PC-9 (cell line): ENCODE measurements at regions not wholly inside any gene's neighbourhood (a gene's known extent, or its start where the extent isn't known, plus 50 kb on each side); places are given as distances from the start of the nearest gene placed in this dataset.
A peak's percentile ranks its signal among the peaks of the same experiment; 100 is the strongest.

Experiments used
- BruUV-seq: library from RNA; stranded (reverse); fragments of 400-500 nt; replicated peaks from 2 replicates; lab custom pipeline; 2021; lab: Mats Ljungman, UMichigan
- CTCF ChIA-PET: fragments of 300-600 bp; sonication (Branson Sonifier 250); formaldehyde crosslinking; loops from one replicate; lab custom pipeline; 2022; ENCODE audit warnings: antibody characterized with exemption; lab: Charles Lee
- POLR2A ChIA-PET: fragments of 300-600 bp; sonication (Branson Sonifier 250); formaldehyde crosslinking; loops from one replicate; lab custom pipeline; 2022; ENCODE audit warnings: antibody characterized with exemption; ENCODE audit not compliant: unreplicated experiment; lab: Charles Lee
- DNase-seq, 2 experiments: peaks; one replicate each; pipeline versions ENCODE4 v3.0.0 to v3.0.0-alpha.2; 2015 to 2022; ENCODE audit warnings: mixed read lengths in 1 of 2
- H2AFZ ChIP-seq: fragments of 200-600 bp; sonication (generic); 2 replicates; pipeline ENCODE4 v1.8.1; 2017; ENCODE audit warnings: antibody characterized with exemption
- H3F3A ChIP-seq: fragments of 200-600 bp; sonication (generic); 2 replicates; pipeline ENCODE4 v1.8.1; 2017; ENCODE audit warnings: antibody characterized with exemption, mild to moderate bottlenecking, low read depth; ENCODE audit not compliant: insufficient read depth
- H3K27ac ChIP-seq: fragments of 200-600 bp; sonication (generic); 2 replicates; pipeline ENCODE4 v1.6.1; 2016; ENCODE audit warnings: mixed run types
- H3K27me3 ChIP-seq: fragments of 200-600 bp; sonication (generic); 2 replicates; pipeline ENCODE4 v1.6.1; 2016; ENCODE audit warnings: low read depth, mixed run types; ENCODE audit not compliant: insufficient read depth
- H3K36me3 ChIP-seq: fragments of 200-600 bp; sonication (generic); 2 replicates; pipeline ENCODE4 v1.6.1; 2016; ENCODE audit warnings: low read depth, mixed run types
- H3K4me1 ChIP-seq: fragments of 200-600 bp; sonication (generic); replicated peaks from 2 replicates; pipeline ENCODE4 v1.6.1; 2016; ENCODE audit warnings: mixed run types; ENCODE audit not compliant: insufficient read depth
- H3K4me2 ChIP-seq: fragments of 200-600 bp; sonication (generic); 2 replicates; pipeline ENCODE4 v1.6.1; 2017; ENCODE audit warnings: mixed run types
- H3K4me3 ChIP-seq: fragments of 200-600 bp; sonication (generic); 2 replicates; pipeline ENCODE4 v1.6.1; 2016; ENCODE audit warnings: mixed run types
- H3K79me2 ChIP-seq: fragments of 200-600 bp; sonication (generic); 2 replicates; pipeline ENCODE4 v1.6.1; 2017; ENCODE audit warnings: low read depth, mixed run types
- H3K9me2 ChIP-seq: fragments of 200-600 bp; sonication (generic); 2 replicates; pipeline ENCODE4 v1.8.1; 2017; ENCODE audit warnings: mild to moderate bottlenecking; ENCODE audit not compliant: insufficient read depth
- H3K9me3 ChIP-seq: fragments of 200-600 bp; sonication (generic); 2 replicates; pipeline ENCODE4 v1.8.1; 2016; ENCODE audit warnings: low read depth; ENCODE audit not compliant: insufficient read depth
- H4K20me1 ChIP-seq: fragments of 200-600 bp; sonication (generic); 2 replicates; pipeline ENCODE4 v1.8.1; 2017; ENCODE audit not compliant: insufficient read depth
- CTCF ChIP-seq: fragments of 200-600 bp; sonication (generic); conservative IDR thresholded peaks from 2 replicates; pipeline ENCODE4 v1.6.1; 2017; ENCODE audit warnings: mixed run types, antibody characterized with exemption, mild to moderate bottlenecking, moderate library complexity
- EZH2 ChIP-seq: fragments of 200-600 bp; sonication (generic); IDR thresholded peaks from 2 replicates; pipeline ENCODE4 v1.8.0; 2017; ENCODE audit warnings: antibody characterized with exemption, low read depth
- intact Hi-C: fragments of 100-400 bp; cut with micrococcal nuclease; formaldehyde crosslinking; loops from one replicate; pipeline ENCODE4 v1.10.0; 2022; ENCODE audit not compliant: unreplicated experiment

- Histone ChIP-seq H3K79me2 (no peaks in the 10 kb centered on the region), H3F3A (no peaks in the 10 kb centered on the region), H3K9me2 (no peaks in the 10 kb centered on the region), H3K9me3 (no peaks in the 10 kb centered on the region), H3K27ac (no peak overlapping the region), H3K4me3 (no peak overlapping the region), H3K4me2 (no peak overlapping the region), H3K27me3 (no peaks in the 10 kb centered on the region), H4K20me1 (no peaks in the 10 kb centered on the region), H2AFZ (no peak overlapping the region), H3K36me3 (no peaks in the 10 kb centered on the region), H3K4me1 (no peaks in the 10 kb centered on the region)
- DNase-seq, result peak in 1 of 2 experiments; percentile 30
- POLR2A ChIA-PET, result no interaction called here
- TF ChIP-seq CTCF, result no peak
- TF ChIP-seq EZH2, result no peak
- BruUV-seq, result no TSS peak
- intact Hi-C loops, result no loop called here
- CTCF ChIA-PET, result no interaction called here
These were observed 372.1 kb upstream of the HS3ST5 start for GRCh38 chr6:114714836-114715507.

- TF ChIP-seq CTCF (no peak), EZH2 (no peak)
- CTCF ChIA-PET, result no interaction called here
- DNase-seq, result no peak
- Histone ChIP-seq H3K4me2 (no peak overlapping the region), H2AFZ (no peak overlapping the region), H3K4me3 (no peak overlapping the region), H3K79me2 (no peaks in the 10 kb centered on the region), H4K20me1 (no peaks in the 10 kb centered on the region), H3K36me3 (no peaks in the 10 kb centered on the region), H3K9me2 (no peaks in the 10 kb centered on the region), H3F3A (no peaks in the 10 kb centered on the region), H3K4me1 (no peaks in the 10 kb centered on the region), H3K27me3 (no peaks in the 10 kb centered on the region), H3K9me3 (no peaks in the 10 kb centered on the region), H3K27ac (no peak overlapping the region)
- POLR2A ChIA-PET, result no interaction called here
- intact Hi-C loops, result no loop called here
- BruUV-seq, result no TSS peak
These were observed 370.9 kb upstream of the HS3ST5 start for GRCh38 chr6:114713690-114714089.

GRCh38 chr6:114712129-114712662, 369.4 kb upstream of the HS3ST5 start:
- H4K20me1 ChIP-seq, result no peaks in the 10 kb centered on the region
- no peaks in the 10 kb centered on the region for H3K27me3 ChIP-seq
- no peaks in the 10 kb centered on the region for H3F3A ChIP-seq
- BruUV-seq, result no TSS peak
- H3K36me3 ChIP-seq, result no peaks in the 10 kb centered on the region
- no peak overlapping the region for H2AFZ ChIP-seq
- no peak overlapping the region for H3K4me3 ChIP-seq
- H3K4me2 ChIP-seq, result no peak overlapping the region
- no peak overlapping the region for H3K27ac ChIP-seq
- DNase-seq, result peak in 1 of 2 experiments; percentile 31
- intact Hi-C loops, result no loop called here
- H3K9me2 ChIP-seq, result no peaks in the 10 kb centered on the region
- no peaks in the 10 kb centered on the region for H3K79me2 ChIP-seq
- POLR2A ChIA-PET, result interaction anchor here (0.6 kb wide), 1 partner anchor 335 kb away, joined by 3 read pairs; no protein-coding TSS in a partner anchor
- TF ChIP-seq CTCF, result no peak
- no peak for TF ChIP-seq EZH2
- H3K4me1 ChIP-seq, result no peaks in the 10 kb centered on the region
- CTCF ChIA-PET, result interaction anchor here (0.6 kb wide), 1 partner anchor 586 kb away, joined by 3 read pairs; no protein-coding TSS in a partner anchor
- H3K9me3 ChIP-seq, result no peaks in the 10 kb centered on the region
